Hepatocyte (in vitro differentiated cells): ENCODE measurements at regions not wholly inside any gene's neighbourhood (a gene's known extent, or its start where the extent isn't known, plus 50 kb on each side); places are given as distances from the start of the nearest gene placed in this dataset.
"Not testable (repeated sequence)": the region's sequence is repeated elsewhere in the genome, so short reads cannot be mapped to it uniquely, and the experiment has no call there.

Source experiments
- DNase-seq: peaks from one replicate; pipeline ENCODE4 v3.0.0-alpha.2; 2016; ENCODE audit warnings: low spot score
- H2AFZ ChIP-seq: fragments of 200-600 bp; sonication (generic); 2 replicates; pipeline ENCODE4 v1.6.0; 2016; ENCODE audit warnings: antibody characterized with exemption, mild to moderate bottlenecking
- H3K27ac ChIP-seq: fragments of 200-600 bp; sonication (generic); 2 replicates; pipeline ENCODE4 v1.5.1; 2016; ENCODE audit warnings: mild to moderate bottlenecking
- H3K27me3 ChIP-seq: fragments of 200-600 bp; sonication (generic); 2 replicates; pipeline ENCODE4 v1.6.1; 2016
- H3K36me3 ChIP-seq: fragments of 200-600 bp; sonication (generic); replicated peaks from 2 replicates; pipeline ENCODE4 v1.5.1; 2016; ENCODE audit warnings: low read depth; ENCODE audit not compliant: insufficient read depth
- H3K4me1 ChIP-seq: fragments of 200-600 bp; sonication (generic); 2 replicates; pipeline ENCODE4 v1.5.1; 2016; ENCODE audit warnings: mild to moderate bottlenecking, moderate library complexity; ENCODE audit not compliant: insufficient read depth
- H3K4me2 ChIP-seq: fragments of 200-600 bp; sonication (generic); 2 replicates; pipeline ENCODE4 v1.6.0; 2016
- H3K4me3 ChIP-seq: fragments of 200-600 bp; sonication (generic); 2 replicates; pipeline ENCODE4 v1.5.1; 2016; ENCODE audit warnings: mild to moderate bottlenecking
- H3K79me2 ChIP-seq: fragments of 200-600 bp; sonication (generic); 2 replicates; pipeline ENCODE4 v1.6.0; 2017; ENCODE audit warnings: mild to moderate bottlenecking
- H3K9me2 ChIP-seq: fragments of 200-600 bp; sonication (generic); replicated peaks from 2 replicates; pipeline ENCODE4 v1.6.0; 2017; ENCODE audit warnings: mild to moderate bottlenecking; ENCODE audit not compliant: insufficient read depth
- H3K9me3 ChIP-seq: fragments of 200-600 bp; sonication (generic); 2 replicates; pipeline ENCODE4 v1.5.1; 2016; ENCODE audit warnings: low read depth, mild to moderate bottlenecking
- H4K20me1 ChIP-seq: fragments of 200-600 bp; sonication (generic); 2 replicates; pipeline ENCODE4 v1.6.0; 2016; ENCODE audit warnings: mild to moderate bottlenecking; ENCODE audit not compliant: insufficient read depth, poor library complexity, severe bottlenecking
- EZH2 ChIP-seq: fragments of 200-600 bp; sonication (generic); IDR thresholded peaks from 2 replicates; pipeline ENCODE4 v1.6.1; 2016; ENCODE audit warnings: antibody characterized with exemption, mild to moderate bottlenecking, borderline replicate concordance
- EZH2phosphoT487 ChIP-seq: fragments of 200-600 bp; sonication (generic); IDR thresholded peaks from one replicate; pipeline ENCODE4 v1.6.1; 2018; ENCODE audit warnings: antibody characterized with exemption, mild to moderate bottlenecking, low read depth, moderate library complexity; ENCODE audit not compliant: unreplicated experiment, severe bottlenecking
- WGBS: methylation state at CpG from one replicate; pipeline ENCODE4 v1.1.6; 2016; ENCODE audit warnings: low lambda C conversion rate; ENCODE audit errors: missing lambda C conversion rate; 5-methylcytosine and 5-hydroxymethylcytosine counted together
- TF ChIP-seq, protein P1 (sequence below): fragments of 200-600 bp; sonication (generic); IDR thresholded peaks from 2 replicates; pipeline ENCODE4 v1.5.1; 2016; ENCODE audit warnings: antibody characterized with exemption, mild to moderate bottlenecking; ENCODE audit not compliant: poor library complexity

DNA sequence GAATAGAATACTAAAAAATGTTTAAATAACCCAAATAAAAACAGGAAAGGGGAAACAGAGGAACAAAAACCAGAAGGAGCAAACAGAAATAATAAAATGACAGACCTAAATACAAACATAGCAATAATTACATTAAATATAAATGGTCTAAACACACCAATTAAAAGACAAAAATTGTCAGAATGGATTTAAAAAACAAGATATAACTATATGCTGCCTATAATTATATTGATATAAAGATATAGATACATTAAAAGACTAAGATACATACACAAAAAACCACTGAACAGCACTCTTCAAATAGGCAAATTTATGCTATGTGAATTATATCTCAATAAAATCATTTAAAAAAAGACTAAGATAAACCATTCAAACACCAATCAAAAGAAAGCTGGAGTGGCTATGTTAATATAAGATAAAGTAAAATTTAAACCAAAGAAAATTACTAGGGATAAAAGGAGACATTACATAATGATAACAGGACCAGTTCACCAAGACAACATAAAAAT lies 168.9 kb downstream of the SMAD6 start:
- TF ChIP-seq EZH2 (no peak), EZH2phosphoT487 (no peak)
- TF ChIP-seq, protein P1, sequence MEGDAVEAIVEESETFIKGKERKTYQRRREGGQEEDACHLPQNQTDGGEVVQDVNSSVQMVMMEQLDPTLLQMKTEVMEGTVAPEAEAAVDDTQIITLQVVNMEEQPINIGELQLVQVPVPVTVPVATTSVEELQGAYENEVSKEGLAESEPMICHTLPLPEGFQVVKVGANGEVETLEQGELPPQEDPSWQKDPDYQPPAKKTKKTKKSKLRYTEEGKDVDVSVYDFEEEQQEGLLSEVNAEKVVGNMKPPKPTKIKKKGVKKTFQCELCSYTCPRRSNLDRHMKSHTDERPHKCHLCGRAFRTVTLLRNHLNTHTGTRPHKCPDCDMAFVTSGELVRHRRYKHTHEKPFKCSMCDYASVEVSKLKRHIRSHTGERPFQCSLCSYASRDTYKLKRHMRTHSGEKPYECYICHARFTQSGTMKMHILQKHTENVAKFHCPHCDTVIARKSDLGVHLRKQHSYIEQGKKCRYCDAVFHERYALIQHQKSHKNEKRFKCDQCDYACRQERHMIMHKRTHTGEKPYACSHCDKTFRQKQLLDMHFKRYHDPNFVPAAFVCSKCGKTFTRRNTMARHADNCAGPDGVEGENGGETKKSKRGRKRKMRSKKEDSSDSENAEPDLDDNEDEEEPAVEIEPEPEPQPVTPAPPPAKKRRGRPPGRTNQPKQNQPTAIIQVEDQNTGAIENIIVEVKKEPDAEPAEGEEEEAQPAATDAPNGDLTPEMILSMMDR: no peak
- H4K20me1 ChIP-seq: no peaks in the 10 kb centered on the region
- H3K36me3 ChIP-seq: no peaks in the 10 kb centered on the region
- no peaks in the 10 kb centered on the region for H3K9me3 ChIP-seq
- no peaks in the 10 kb centered on the region for H3K27me3 ChIP-seq
- DNase-seq: no peak
- no peaks in the 10 kb centered on the region for H3K9me2 ChIP-seq
- H2AFZ ChIP-seq: no peak overlapping the region
- H3K79me2 ChIP-seq: no peaks in the 10 kb centered on the region
- H3K4me2 ChIP-seq: no peak overlapping the region
- H3K4me1 ChIP-seq: no peaks in the 10 kb centered on the region
- no peak overlapping the region for H3K27ac ChIP-seq
- no peak overlapping the region for H3K4me3 ChIP-seq

DNA sequence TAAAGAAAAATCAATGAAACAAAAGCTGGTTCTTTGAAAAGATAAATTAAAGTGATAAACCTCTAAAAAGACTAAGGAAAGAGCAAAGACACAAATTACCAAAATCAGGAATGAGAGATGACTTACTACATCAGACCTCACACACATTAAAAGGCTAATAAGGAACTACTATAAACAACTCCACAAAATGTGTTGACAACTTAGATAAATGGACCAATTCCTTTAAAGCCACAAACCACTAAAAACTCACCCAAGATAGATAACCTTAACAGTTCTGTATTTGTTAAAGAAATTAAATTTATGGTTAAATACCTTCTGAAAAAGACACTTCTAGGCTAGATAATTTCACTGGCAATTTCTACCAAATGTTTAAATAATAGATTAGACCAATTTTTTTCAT lies 170.4 kb downstream of the SMAD6 start:
- no peaks in the 10 kb centered on the region for H4K20me1 ChIP-seq
- H3K27ac ChIP-seq: no peak overlapping the region
- H3K4me3 ChIP-seq: no peak overlapping the region
- no peaks in the 10 kb centered on the region for H3K79me2 ChIP-seq
- no peaks in the 10 kb centered on the region for H3K9me3 ChIP-seq
- no peak overlapping the region for H3K4me2 ChIP-seq
- TF ChIP-seq EZH2 (no peak), EZH2phosphoT487 (no peak)
- TF ChIP-seq, protein P1: no peak
- no peaks in the 10 kb centered on the region for H3K9me2 ChIP-seq
- no peaks in the 10 kb centered on the region for H3K27me3 ChIP-seq
- DNase-seq: no peak
- H3K36me3 ChIP-seq: no peaks in the 10 kb centered on the region
- no peak overlapping the region for H2AFZ ChIP-seq
- H3K4me1 ChIP-seq: no peaks in the 10 kb centered on the region

DNA sequence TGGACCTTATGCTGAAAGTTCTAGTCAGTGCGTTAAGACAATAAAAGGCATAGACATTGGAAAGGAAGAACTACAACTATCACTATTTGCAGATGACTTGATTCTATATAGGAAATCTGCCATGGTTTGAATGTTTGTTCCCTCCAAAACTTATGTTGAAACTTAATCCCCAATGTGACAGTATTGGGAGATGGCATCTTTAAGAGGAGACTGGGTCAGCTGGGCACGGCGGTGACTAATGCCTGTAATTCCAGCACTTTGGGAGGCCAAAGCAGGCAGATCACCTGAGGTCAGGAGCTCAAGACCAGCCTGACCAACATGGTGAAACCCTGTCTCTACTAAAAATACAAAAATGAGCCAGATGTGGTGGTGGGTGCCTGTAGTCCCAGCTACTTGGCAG lies 171.3 kb downstream of the SMAD6 start:
- H3K9me3 ChIP-seq, H2AFZ ChIP-seq, H3K4me2 ChIP-seq, H3K36me3 ChIP-seq, DNase-seq, H4K20me1 ChIP-seq, H3K27me3 ChIP-seq, H3K27ac ChIP-seq, H3K4me3 ChIP-seq, H3K79me2 ChIP-seq, H3K9me2 ChIP-seq, H3K4me1 ChIP-seq: not testable (repeated sequence)
- 83% methylated on average over 3 of the region's 3 CpGs for WGBS

DNA sequence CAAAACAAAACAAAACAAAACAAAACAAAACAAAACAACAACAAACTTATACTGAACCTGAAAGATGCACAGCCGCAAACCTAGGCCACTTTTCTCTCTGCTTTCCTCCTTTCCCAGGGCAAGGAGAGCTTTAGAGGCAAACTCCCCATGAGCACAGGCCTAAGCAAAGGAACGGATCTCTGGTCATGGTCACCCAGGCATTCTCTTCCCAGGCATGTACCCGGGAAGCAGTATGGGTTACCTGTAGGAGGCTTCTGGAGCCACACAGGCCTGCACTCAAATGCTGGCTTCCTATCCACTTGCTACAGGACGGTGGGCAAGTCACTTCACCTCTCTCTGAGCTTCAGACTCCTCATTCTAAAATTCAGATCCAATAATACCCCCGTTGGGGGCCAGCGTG lies 171.8 kb downstream of the SMAD6 start:
- TF ChIP-seq, protein P1: no peak
- no peak for TF ChIP-seq EZH2
- no peak for TF ChIP-seq EZH2phosphoT487
- DNase-seq: no peak
- Histone ChIP-seq H3K4me3 (no peak overlapping the region), H3K27ac (no peak overlapping the region), H3K4me1 (no peaks in the 10 kb centered on the region), H3K79me2 (no peaks in the 10 kb centered on the region), H2AFZ (no peak overlapping the region), H3K4me2 (no peak overlapping the region), H3K36me3 (no peaks in the 10 kb centered on the region), H3K9me2 (no peaks in the 10 kb centered on the region), H3K9me3 (no peaks in the 10 kb centered on the region), H3K27me3 (no peaks in the 10 kb centered on the region), H4K20me1 (no peaks in the 10 kb centered on the region)
- 93% methylated on average over 6 of the region's 6 CpGs for WGBS
